ENCODE measurements at regions not wholly inside any gene's neighbourhood (a gene's known extent, or its start where the extent isn't known, plus 50 kb on each side); places are given as distances from the start of the nearest gene placed in this dataset.
A peak's percentile ranks its signal among the peaks of the same experiment; 100 is the strongest.

DNA sequence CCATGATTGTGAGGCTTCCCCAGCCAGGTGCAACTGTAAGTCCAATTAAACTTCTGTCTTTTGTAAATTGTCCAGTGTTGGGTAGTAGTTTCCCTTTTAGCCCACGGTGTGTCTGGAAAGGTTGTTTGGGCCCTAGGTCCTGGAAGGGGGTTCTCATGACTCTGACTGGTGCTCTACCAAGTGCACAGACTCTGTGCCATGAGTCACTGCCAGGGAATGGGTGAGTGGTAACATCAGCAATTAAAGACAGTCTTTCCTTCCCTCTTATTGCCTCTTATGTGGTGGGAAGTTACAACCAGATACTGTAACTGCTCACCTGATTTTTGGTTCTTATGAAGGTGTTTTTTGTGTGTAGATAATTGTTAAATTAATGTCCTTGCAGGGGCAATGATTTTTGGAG, 141.2 kb downstream of the PRDM9 start (continued):
- TF ChIP-seq, protein P1, sequence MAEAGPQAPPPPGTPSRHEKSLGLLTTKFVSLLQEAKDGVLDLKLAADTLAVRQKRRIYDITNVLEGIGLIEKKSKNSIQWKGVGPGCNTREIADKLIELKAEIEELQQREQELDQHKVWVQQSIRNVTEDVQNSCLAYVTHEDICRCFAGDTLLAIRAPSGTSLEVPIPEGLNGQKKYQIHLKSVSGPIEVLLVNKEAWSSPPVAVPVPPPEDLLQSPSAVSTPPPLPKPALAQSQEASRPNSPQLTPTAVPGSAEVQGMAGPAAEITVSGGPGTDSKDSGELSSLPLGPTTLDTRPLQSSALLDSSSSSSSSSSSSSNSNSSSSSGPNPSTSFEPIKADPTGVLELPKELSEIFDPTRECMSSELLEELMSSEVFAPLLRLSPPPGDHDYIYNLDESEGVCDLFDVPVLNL (IDR thresholded peaks at IDR 0.05; ENCODE audit: low read depth, low read length): no peak
- TF ChIP-seq GATAD2B (conservative IDR thresholded peaks at IDR 0.05; ENCODE audit: low read depth): no peak
- no peak for TF ChIP-seq ZBTB11 (CRISPR knock-in tag; IDR thresholded peaks at IDR 0.05)
- TF ChIP-seq ZBTB33 (IDR thresholded peaks at IDR 0.05): no peak
- TF ChIP-seq RCOR1 (conservative IDR thresholded peaks at IDR 0.05; ENCODE audit: low read depth, low read length): no peak
- TF ChIP-seq SREBF1 (IDR thresholded peaks at IDR 0.05; ENCODE audit: low read length): no peak

GRCh38 chr5:23649594-23649993, 142.2 kb downstream of the PRDM9 start:
- POLR2A ChIA-PET: no interaction called here
- Histone ChIP-seq H3K27me3 (replicated peaks in 1 of 2; ENCODE audit: control insufficient read depth in 2 of 2, insufficient read depth in 2 of 2, low read length in 1 of 2) (no peaks in the 10 kb centered on the region), H3K79me2 (ENCODE audit: control insufficient read depth, insufficient read depth, low read length) (no peaks in the 10 kb centered on the region), H3K4me1 (ENCODE audit: control insufficient read depth, insufficient read depth, low read length) (no peaks in the 10 kb centered on the region), H2AFZ (ENCODE audit: control insufficient read depth, low read depth, low read length) (no peak overlapping the region), H3K9me3 (replicated peaks; ENCODE audit: control insufficient read depth, insufficient read depth, low read length) (no peaks in the 10 kb centered on the region), H3K36me3 (ENCODE audit: control insufficient read depth in 2 of 2, insufficient read depth in 2 of 2, low read length in 1 of 2) (no peaks in the 10 kb centered on the region), H3K4me2 (ENCODE audit: control insufficient read depth, insufficient read depth) (no peak overlapping the region), H3K9ac (ENCODE audit: control insufficient read depth, insufficient read depth, low read length) (no peak overlapping the region), H4K20me1 (ENCODE audit: control insufficient read depth, insufficient read depth) (no peaks in the 10 kb centered on the region), H3K4me3 (no peak overlapping the region), H3K27ac (ENCODE audit: control insufficient read depth, insufficient read depth) (no peak overlapping the region)
- no peak for FAIRE-seq
- no TSS peak for BruUV-seq (replicated peaks)
- SMC1A ChIA-PET (ENCODE audit: uncharacterized antibody, unreplicated experiment): interaction anchor here (0.7 kb wide), 1 partner anchor 25 kb away, joined by 3 read pairs; no protein-coding TSS in a partner anchor
- CTCF ChIA-PET: no interaction called here
- intact Hi-C loops (cut with micrococcal nuclease; ENCODE audit: unreplicated experiment): no loop called here
- DNase-seq (ENCODE audit: low read depth, low spot score): no peak
- WGBS (ENCODE audit: insufficient coverage, insufficient replicate concordance, low lambda C conversion rate, missing lambda C conversion rate): 24% methylated on average over 4 of the region's 4 CpGs
- ATAC-seq: no peak
- RAD21 ChIA-PET (ENCODE audit: unreplicated experiment): no interaction called here
- in situ Hi-C loops (cut with MboI): no loop called here
- TF ChIP-seq ZBTB33 (IDR thresholded peaks at IDR 0.05): no peak
- no peak for TF ChIP-seq ESRRA (IDR thresholded peaks at IDR 0.05; ENCODE audit: low read length)
- TF ChIP-seq ATF7 (IDR thresholded peaks at IDR 0.05; ENCODE audit: low read depth): peak; percentile 59; the same call in 1 of the 2 replicates
- TF ChIP-seq SUZ12 (IDR thresholded peaks at IDR 0.05; ENCODE audit: unreplicated experiment): no peak
- TF ChIP-seq NBN (IDR thresholded peaks at IDR 0.05): no peak
- no peak for TF ChIP-seq TCF12 (IDR thresholded peaks at IDR 0.05; ENCODE audit: low read depth, low read length)

All from GM12878 (cell line).